ENCODE measurements at regions not wholly inside any gene's neighbourhood (a gene's known extent, or its start where the extent isn't known, plus 50 kb on each side); places are given as distances from the start of the nearest gene placed in this dataset.

- TF ChIP-seq TCF12 (IDR thresholded peaks at IDR 0.05; ENCODE audit: low read depth) (no peak), REST (IDR thresholded peaks at IDR 0.05; ENCODE audit: low read depth) (no peak), CEBPB (IDR thresholded peaks at IDR 0.05) (no peak; the same call in 1 of the 2 replicates), EGR1 (IDR thresholded peaks at IDR 0.05) (no peak), YY1 (IDR thresholded peaks at IDR 0.05; ENCODE audit: low read depth) (no peak), CREB1 (IDR thresholded peaks at IDR 0.05; ENCODE audit: low read depth) (no peak), USF1 (IDR thresholded peaks at IDR 0.05) (no peak), MAX (IDR thresholded peaks at IDR 0.05) (no peak), TAF1 (IDR thresholded peaks at IDR 0.05; ENCODE audit: low read depth) (no peak)
Observed at GRCh38 chr10:21363731-21364104, 161.8 kb downstream of the SKIDA1 start.

All from Ishikawa (cell line).